Hematopoietic multipotent progenitor cell treated with erythropoietin and hydrocortisone succinate and interleukin-3 and kit ligand, for 8 days (in vitro differentiated cells): ENCODE measurements at regions not wholly inside any gene's neighbourhood (a gene's known extent, or its start where the extent isn't known, plus 50 kb on each side); places are given as distances from the start of the nearest gene placed in this dataset.

Source experiments
- DNase-seq: peaks from one replicate; pipeline ENCODE4 v3.0.0-alpha.2; 2015

DNA sequence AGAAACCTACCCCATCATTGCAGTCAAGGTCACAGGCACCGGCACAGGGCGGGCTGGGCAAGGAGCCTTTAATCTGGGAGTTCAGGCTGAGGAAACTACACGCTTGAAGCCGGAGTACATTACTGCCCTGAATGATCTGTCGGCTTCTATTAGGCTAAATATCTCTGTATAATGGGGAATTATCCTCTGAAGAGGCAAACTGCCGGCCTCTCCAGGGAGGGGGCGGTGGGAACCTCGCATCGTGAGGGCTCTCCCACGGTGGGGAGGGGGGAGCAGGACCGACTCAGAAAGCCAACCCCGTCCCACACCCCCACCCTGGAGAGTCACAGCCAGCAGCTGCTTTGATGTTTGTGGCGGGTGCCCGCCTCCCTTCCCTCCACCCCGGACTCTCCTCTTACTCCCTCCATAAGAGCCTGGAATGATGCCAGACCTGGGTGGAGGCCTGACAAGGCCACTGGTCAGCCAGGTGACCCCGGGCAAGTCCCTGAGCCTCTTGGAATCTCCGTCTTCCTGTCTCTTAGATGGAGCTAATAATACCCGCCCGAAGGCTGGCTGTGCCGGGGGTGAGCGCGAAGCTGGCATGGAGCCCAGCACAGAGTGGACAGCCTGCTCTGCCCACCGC is 63.4 kb upstream of the LINGO1 start:
- DNase-seq = no peak

DNA sequence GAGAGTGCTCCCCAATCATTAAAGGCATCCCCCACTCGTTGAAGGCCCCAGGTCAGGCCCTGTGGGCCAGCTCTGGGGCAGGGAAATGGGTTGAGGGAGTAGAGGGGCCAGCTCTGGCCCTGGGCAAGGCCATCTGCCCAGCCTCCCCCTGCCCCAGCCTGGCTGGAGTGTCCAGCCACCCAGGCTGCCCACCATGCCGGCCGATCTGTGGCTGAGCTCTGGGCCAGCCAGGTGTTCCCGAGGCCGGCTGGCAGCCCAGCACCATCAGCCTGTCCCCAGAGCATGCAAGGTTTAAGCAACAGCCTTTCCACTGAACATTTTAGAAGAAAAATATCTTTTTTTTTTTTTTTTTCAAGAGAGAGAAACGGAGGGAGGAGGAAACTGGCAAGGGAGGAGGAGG is 62.8 kb upstream of the LINGO1 start:
- DNase-seq = no peak

DNA sequence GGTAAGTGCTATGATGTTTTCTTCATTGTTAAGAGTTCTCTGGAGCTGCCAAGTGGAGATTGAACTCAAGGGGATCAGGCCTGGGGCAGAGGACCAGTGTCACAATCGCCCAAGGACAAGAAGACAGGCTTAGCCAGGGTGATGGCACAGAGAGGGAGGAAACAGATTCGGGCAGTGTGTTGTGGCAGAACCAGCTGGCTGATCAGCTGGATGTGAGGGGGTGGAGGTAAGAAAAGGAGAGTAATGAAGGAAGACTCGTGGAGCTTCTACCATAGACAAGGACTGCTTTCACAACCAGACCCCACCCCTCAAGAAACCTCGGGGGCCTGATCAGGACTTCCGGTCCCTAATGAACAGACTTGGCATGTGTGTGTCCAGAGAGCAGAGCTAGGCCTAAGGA is 60.9 kb upstream of the LINGO1 start:
- DNase-seq = no peak

DNA sequence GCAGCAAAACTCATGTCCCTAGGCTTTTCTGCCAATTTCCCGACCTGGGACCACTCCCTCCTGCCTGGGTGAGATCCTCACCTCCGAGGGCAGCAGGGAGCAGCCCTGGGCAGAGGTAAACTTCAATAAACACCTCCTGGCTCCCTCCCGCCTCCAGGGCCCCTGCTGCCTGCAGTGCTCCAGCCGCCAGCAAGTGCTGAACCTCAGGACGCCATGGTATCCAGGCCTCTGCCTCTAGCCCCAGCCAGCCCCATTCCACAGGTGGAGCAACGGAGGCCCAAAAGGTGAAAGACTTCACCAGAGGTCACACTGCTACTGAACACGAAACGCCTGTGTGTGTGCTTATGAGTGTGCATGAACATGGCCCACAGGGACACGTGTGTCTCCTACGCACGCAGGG is 59.9 kb upstream of the LINGO1 start:
- DNase-seq = no peak

DNA sequence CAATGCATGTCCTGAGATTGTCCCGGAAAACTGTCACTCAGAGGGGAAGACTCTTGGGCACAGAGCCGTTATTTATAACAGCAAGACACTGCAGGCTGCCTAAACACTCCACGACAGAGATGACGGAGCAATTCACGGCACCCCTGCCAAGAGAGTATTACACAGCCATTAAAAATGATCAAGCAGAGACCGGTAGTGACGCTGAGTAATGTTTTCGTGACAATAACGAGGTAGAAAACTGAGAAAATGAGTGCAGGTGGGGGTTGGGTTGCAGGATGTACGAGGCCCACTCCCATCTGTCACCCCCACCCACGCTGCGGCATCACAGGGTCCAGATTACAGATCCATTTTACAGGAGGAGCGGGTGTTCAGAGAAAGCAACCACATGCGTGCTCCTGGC is 58.9 kb upstream of the LINGO1 start:
- DNase-seq = no peak

DNA sequence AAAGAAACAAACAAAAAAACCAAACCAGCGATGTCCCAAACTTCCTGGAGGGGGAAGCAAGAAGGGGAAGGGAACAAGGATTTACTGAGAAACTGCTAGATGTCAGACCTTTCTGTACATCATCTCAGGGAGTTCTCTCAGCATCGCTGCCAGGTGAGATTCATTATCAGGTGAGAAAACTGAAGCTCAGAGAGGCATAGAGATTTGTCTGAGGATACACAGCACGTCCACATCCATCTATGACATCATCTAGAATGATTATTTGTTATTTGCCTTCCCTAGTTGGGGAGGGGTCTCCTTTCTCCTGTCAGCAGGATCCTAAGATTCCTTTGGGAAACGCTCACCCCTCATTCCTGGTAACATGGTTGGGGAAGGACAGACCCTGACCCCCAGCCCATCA is 57.1 kb upstream of the LINGO1 start:
- no peak for DNase-seq

DNA sequence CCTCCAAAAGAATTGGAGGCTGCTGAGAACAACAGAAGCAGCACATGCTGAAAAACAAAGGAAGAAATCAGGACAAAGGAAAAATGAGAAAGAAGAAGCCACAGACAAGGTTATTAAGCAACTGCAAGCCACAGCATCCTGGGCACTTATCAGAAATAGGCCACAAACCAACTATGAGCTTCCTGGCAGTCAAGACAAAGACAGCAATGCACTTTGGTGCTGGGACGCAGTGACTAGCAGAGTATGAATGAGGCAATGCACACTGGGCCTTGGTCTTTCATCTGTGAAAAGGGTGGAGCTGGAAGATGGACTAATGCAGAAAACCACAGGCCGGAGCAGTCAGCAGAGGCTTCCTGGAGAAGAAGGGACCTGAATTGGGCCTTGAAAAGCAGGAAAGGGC is 56.0 kb upstream of the LINGO1 start:
- no peak for DNase-seq

DNA sequence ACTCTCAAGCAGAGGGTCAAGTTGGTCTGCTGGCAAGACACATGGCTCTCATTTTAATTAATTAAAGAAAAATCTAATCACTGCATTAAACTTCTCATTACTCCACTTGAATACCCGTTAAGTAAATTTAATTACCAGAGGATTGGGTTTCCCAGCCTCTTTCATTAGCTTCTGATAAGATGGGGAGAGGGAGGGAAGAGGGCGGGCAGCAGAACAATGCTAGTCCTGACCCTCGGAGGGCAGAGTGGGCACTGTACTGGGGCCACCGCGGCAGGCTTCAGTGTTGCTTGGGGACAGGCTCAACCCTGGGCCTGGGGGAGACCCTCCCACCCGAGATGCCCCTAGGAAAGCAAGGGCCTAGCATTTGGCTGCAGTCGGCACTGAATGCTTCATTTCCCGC is 55.6 kb upstream of the LINGO1 start:
- DNase-seq = no peak

DNA sequence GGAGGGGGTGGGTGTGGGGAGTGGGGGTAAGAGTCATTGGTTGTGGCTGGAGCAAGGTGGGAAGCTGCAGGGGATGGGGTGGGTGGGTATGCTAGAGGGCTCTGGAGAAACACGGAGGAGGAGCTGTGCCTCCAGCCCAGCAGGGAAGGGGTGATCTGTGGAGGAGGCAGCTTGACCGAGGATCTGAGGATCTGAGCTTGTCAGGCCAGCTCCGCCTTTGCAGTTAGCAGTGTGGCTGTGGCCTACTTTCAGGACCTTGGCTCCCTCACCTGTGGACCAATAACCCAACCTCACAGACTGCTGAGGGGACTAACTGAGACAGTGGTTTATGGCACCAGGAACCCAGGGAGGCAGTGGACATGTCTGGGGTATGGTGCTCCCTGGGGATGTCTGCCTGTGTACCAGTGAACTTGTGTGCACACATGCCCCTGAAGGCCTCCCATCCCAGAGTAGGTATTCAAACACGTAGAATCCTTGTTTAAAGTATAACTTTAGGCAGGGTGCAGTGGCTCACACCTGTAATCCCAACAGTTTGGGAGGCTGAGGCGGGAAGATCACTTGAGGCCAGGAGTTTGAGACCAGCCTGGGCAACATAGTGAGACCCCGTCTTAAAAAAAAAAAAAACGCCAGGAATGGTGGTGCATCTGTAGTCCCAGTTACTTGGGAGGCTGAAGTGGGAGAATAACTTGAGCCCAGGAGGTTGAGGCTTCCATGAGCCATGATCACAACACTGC is 52.5 kb upstream of the LINGO1 start:
- no peak for DNase-seq

DNA sequence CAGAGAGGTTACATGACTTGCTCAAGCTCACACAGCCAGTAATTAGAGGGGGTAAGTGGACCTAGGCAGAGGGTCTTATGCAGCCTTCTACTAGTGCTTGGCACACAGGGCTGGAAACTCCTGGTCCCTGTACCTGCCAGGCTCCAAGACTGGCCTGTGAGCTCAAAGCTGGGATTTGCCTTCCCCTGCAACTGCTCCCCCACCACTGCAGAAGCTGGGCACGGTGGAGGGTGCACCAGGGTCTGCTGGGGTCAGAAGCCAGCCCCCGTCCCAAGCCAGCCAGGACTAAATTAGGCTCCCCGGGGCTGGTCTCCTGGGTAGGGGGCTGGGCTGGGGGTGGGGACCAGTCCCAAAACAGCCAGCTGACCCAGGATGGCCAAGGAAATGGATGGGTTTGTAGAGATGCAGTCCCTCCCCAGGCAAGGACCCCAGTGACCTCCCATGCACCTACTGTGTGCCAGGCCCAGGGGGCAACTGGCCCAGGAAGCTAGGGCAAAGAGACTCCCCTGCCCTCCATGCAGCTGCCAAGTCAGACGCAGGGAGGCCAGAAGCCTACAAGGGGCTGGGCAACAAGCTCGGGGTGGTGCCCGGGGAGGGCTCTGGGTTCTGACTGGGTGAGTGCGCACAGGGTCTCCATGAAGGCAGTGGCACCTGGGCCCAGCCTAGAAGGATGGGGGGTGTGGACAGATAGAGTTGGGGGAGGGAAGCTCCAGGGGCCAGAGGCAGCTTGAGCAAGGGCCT is 51.8 kb upstream of the LINGO1 start:
- DNase-seq = no peak

DNA sequence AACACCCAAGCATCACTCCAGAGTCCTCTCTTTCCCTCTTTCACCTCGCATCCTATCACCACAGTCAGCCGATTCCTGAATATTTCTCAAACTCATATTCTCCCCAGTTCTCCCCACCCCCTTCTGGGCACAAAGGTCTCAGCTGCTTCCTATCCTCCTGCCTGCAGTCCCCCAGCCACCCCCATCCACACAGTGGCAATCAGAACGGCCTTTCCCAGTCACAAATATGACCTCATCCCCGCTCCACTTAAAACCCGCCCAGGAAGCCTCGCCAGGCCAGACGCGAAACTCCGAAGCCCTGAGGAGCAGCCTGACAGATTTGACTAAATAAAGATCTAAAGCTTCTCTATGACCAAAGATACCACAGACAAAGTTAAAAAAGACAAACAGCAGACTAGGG is 49.9 kb upstream of the LINGO1 start:
- DNase-seq = no peak
